ENCODE measurements at regions not wholly inside any gene's neighbourhood (a gene's known extent, or its start where the extent isn't known, plus 50 kb on each side); places are given as distances from the start of the nearest gene placed in this dataset.

DNA sequence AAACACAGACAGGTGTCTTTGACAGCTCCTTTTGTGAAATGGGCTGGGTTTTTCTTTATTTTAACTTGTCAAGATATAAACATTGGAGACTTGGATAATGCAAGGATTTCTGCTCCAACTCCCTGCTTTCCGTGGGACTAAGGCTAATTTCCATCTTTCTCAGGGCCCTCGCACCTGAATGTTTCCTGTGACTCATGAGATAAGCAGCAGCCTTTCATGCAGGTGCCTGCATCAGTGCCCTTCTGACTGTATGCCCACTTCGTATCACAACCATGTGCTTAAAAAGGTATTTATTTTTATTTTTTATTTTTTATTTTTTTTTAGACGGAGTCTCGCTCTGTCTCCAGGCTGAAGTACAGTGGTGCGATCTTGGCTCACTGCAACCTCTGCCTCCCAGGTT is 736.1 kb downstream of the DOK5 start:
- Histone ChIP-seq H3K4me1 (ENCODE audit: insufficient read depth, low read length, poor library complexity, severe bottlenecking) (no peaks in the 10 kb centered on the region), H3K27me3 (ENCODE audit: insufficient read depth, low read length, poor library complexity, severe bottlenecking) (no peaks in the 10 kb centered on the region), H3F3A (ENCODE audit: low read depth) (no peaks in the 10 kb centered on the region), H3K9me3 (ENCODE audit: insufficient read depth, low read depth, low read length) (no peaks in the 10 kb centered on the region), H3K79me2 (ENCODE audit: insufficient read depth, low read length) (no peaks in the 10 kb centered on the region), H3K9ac (ENCODE audit: low read depth, low read length, poor library complexity, severe bottlenecking) (no peak overlapping the region), H2AFZ (ENCODE audit: low read length) (no peak overlapping the region), H3K4me3 (ENCODE audit: low read length, poor library complexity, severe bottlenecking) (no peak overlapping the region), H3K4me2 (ENCODE audit: low read depth, low read length, poor library complexity, severe bottlenecking) (no peak overlapping the region), H3K9me2 (replicated peaks; ENCODE audit: low read depth, low read length) (no peaks in the 10 kb centered on the region), H3K36me3 (ENCODE audit: insufficient read depth, low read length) (no peaks in the 10 kb centered on the region), H4K20me1 (ENCODE audit: insufficient read depth, low read length, poor library complexity, severe bottlenecking) (no peaks in the 10 kb centered on the region)
- TF ChIP-seq, protein P1, sequence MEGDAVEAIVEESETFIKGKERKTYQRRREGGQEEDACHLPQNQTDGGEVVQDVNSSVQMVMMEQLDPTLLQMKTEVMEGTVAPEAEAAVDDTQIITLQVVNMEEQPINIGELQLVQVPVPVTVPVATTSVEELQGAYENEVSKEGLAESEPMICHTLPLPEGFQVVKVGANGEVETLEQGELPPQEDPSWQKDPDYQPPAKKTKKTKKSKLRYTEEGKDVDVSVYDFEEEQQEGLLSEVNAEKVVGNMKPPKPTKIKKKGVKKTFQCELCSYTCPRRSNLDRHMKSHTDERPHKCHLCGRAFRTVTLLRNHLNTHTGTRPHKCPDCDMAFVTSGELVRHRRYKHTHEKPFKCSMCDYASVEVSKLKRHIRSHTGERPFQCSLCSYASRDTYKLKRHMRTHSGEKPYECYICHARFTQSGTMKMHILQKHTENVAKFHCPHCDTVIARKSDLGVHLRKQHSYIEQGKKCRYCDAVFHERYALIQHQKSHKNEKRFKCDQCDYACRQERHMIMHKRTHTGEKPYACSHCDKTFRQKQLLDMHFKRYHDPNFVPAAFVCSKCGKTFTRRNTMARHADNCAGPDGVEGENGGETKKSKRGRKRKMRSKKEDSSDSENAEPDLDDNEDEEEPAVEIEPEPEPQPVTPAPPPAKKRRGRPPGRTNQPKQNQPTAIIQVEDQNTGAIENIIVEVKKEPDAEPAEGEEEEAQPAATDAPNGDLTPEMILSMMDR (conservative IDR thresholded peaks at IDR 0.05; ENCODE audit: low read length): no peak
- TF ChIP-seq EZH2phosphoT487 (IDR thresholded peaks at IDR 0.05; ENCODE audit: borderline replicate concordance): no peak

- Histone ChIP-seq H3K9me2 (replicated peaks; ENCODE audit: low read depth, low read length) (no peaks in the 10 kb centered on the region), H4K20me1 (ENCODE audit: insufficient read depth, low read length, poor library complexity, severe bottlenecking) (no peaks in the 10 kb centered on the region), H2AFZ (ENCODE audit: low read length) (no peak overlapping the region), H3K27me3 (ENCODE audit: insufficient read depth, low read length, poor library complexity, severe bottlenecking) (no peaks in the 10 kb centered on the region), H3K36me3 (ENCODE audit: insufficient read depth, low read length) (no peaks in the 10 kb centered on the region), H3K4me2 (ENCODE audit: low read depth, low read length, poor library complexity, severe bottlenecking) (no peak overlapping the region), H3K4me3 (ENCODE audit: low read length, poor library complexity, severe bottlenecking) (no peak overlapping the region), H3K9ac (ENCODE audit: low read depth, low read length, poor library complexity, severe bottlenecking) (no peak overlapping the region), H3F3A (ENCODE audit: low read depth) (no peaks in the 10 kb centered on the region), H3K79me2 (ENCODE audit: insufficient read depth, low read length) (no peaks in the 10 kb centered on the region), H3K9me3 (ENCODE audit: insufficient read depth, low read depth, low read length) (no peaks in the 10 kb centered on the region), H3K4me1 (ENCODE audit: insufficient read depth, low read length, poor library complexity, severe bottlenecking) (no peaks in the 10 kb centered on the region)
- no peak for TF ChIP-seq EZH2phosphoT487 (IDR thresholded peaks at IDR 0.05; ENCODE audit: borderline replicate concordance)
- TF ChIP-seq, protein P1 (conservative IDR thresholded peaks at IDR 0.05; ENCODE audit: low read length): no peak
These were observed 730.3 kb downstream of the DOK5 start for GRCh38 chr20:55205665-55206064.

GRCh38 chr20:55200317-55200716 is 724.9 kb downstream of the DOK5 start:
- no peak overlapping the region for H3K4me2 ChIP-seq (ENCODE audit: low read depth, low read length, poor library complexity, severe bottlenecking)
- H3K9ac ChIP-seq (ENCODE audit: low read depth, low read length, poor library complexity, severe bottlenecking): no peak overlapping the region
- no peaks in the 10 kb centered on the region for H3K9me2 ChIP-seq (replicated peaks; ENCODE audit: low read depth, low read length)
- H3F3A ChIP-seq (ENCODE audit: low read depth): no peaks in the 10 kb centered on the region
- no peak overlapping the region for H3K4me3 ChIP-seq (ENCODE audit: low read length, poor library complexity, severe bottlenecking)
- no peaks in the 10 kb centered on the region for H3K79me2 ChIP-seq (ENCODE audit: insufficient read depth, low read length)
- TF ChIP-seq EZH2phosphoT487 (IDR thresholded peaks at IDR 0.05; ENCODE audit: borderline replicate concordance): no peak
- TF ChIP-seq, protein P1 (conservative IDR thresholded peaks at IDR 0.05; ENCODE audit: low read length): no peak
- no peaks in the 10 kb centered on the region for H3K9me3 ChIP-seq (ENCODE audit: insufficient read depth, low read depth, low read length)
- H3K27me3 ChIP-seq (ENCODE audit: insufficient read depth, low read length, poor library complexity, severe bottlenecking): no peaks in the 10 kb centered on the region
- H3K4me1 ChIP-seq (ENCODE audit: insufficient read depth, low read length, poor library complexity, severe bottlenecking): no peaks in the 10 kb centered on the region
- no peaks in the 10 kb centered on the region for H4K20me1 ChIP-seq (ENCODE audit: insufficient read depth, low read length, poor library complexity, severe bottlenecking)
- no peak overlapping the region for H2AFZ ChIP-seq (ENCODE audit: low read length)
- H3K36me3 ChIP-seq (ENCODE audit: insufficient read depth, low read length): no peaks in the 10 kb centered on the region
